Gastroesophageal sphincter (tissue), 4 donors: ENCODE measurements at regions not wholly inside any gene's neighbourhood (a gene's known extent, or its start where the extent isn't known, plus 50 kb on each side); places are given as distances from the start of the nearest gene placed in this dataset.

ENCODE experiments used
- ATAC-seq: fragments of 150-250 bp; one replicate; pipeline ENCODE4 v1.9.1; 2016; ENCODE audit warnings: mild to moderate bottlenecking, moderate library complexity
- H3K27ac ChIP-seq, 4 donors: fragments of 200-600 bp; sonication (generic) in 3 of 4; 1 replicate in 3 of 4; 2 replicates in 1 of 4; pipeline ENCODE4 v1.5.1; 2016 to 2019
- H3K27me3 ChIP-seq: fragments of 200-600 bp; sonication (generic); one replicate; pipeline ENCODE4 v1.5.1; 2019
- H3K36me3 ChIP-seq, 2 donors: fragments of 200-600 bp; sonication (generic); one replicate each; pipeline ENCODE4 v1.5.1; 2019; ENCODE audit warnings: control low read depth in 1 of 2
- H3K4me1 ChIP-seq, 3 donors: fragments of 200-600 bp; sonication (generic); 1 replicate in 2 of 3; 2 replicates in 1 of 3; pipeline ENCODE4 v1.5.1; 2016 to 2019; ENCODE audit warnings: control low read depth in 2 of 3
- H3K4me3 ChIP-seq, 2 donors: fragments of 200-600 bp; sonication (generic); one replicate each; pipeline ENCODE4 v1.5.1; 2019; ENCODE audit warnings: mild to moderate bottlenecking in 1 of 2, moderate library complexity in 1 of 2
- H3K9me3 ChIP-seq, 3 donors: fragments of 200-600 bp; sonication (generic); one replicate each; pipeline ENCODE4 v1.5.1; 2017 to 2019; ENCODE audit warnings: control low read depth in 2 of 3
- CTCF ChIP-seq, 4 experiments: fragments of 200-600 bp in 2 of 4; fragments of 450-650 bp in 2 of 4; sonication (generic) in 1 of 4; IDR thresholded peaks; one replicate each; pipeline ENCODE4 v1.5.1; 2017 to 2019; ENCODE audit warnings: antibody characterized with exemption in 4 of 4, mild to moderate bottlenecking in 2 of 4, moderate library complexity in 2 of 4
- EP300 ChIP-seq: sonication (generic); formaldehyde crosslinking; IDR thresholded peaks from one replicate; pipeline ENCODE4 v1.6.1; 2017; ENCODE audit warnings: antibody characterized with exemption, mild to moderate bottlenecking
- POLR2A ChIP-seq, 2 donors: fragments of 450-650 bp; IDR thresholded peaks; one replicate each; pipeline ENCODE4 v1.6.1; 2017; ENCODE audit warnings: antibody characterized with exemption in 2 of 2, mild to moderate bottlenecking in 2 of 2, moderate library complexity in 1 of 2
- POLR2AphosphoS5 ChIP-seq: sonication (generic); formaldehyde crosslinking; IDR thresholded peaks from one replicate; pipeline ENCODE4 v1.6.1; 2017; ENCODE audit warnings: antibody characterized with exemption
- WGBS, 2 donors: methylation state at CpG; one replicate each; pipeline ENCODE4 v1.1.5; 2018; ENCODE audit warnings: low coverage in 1 of 2; 5-methylcytosine and 5-hydroxymethylcytosine counted together

DNA sequence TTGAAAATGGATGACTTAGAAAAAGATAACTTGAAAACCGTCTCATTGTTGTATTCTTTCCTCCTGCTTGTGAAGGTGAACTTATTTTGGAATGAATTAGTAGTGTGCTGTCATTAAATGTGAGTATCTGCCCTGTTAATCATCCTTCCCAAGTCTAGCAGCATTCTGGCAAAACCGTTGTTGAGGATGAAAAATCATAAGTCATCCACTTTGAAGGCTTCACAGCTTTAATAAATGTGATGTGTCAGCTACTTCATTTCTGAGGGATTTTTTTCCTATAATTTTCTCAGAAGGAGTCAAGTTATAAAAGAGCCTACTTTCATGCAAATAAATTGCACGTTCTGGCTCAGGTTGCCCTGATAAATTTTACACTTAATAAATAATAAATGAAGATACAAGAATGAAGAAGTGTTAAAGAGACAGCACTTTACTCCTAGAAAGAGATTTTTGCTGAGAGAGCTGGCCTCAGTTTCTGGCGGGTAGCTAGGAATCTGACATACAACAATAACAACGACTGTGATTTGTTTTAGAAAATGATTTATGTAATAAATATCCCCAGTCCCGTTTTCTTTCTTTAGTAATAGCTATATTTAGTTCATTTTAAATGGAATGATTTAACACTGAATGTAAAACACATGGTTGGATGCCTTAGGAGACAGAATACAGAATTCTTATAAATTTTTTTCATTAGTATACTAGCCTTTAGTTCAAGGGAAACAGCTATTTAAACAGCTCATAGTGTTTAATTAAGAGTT, 516.5 kb upstream of the KLF6 start:
- no peak for TF ChIP-seq CTCF (IDR thresholded peaks at IDR 0.05)
- TF ChIP-seq POLR2AphosphoS5: no peak
- TF ChIP-seq EP300: no peak
- no peak for TF ChIP-seq POLR2A (IDR thresholded peaks at IDR 0.05)
- Histone ChIP-seq H3K27me3 (no peaks in the 10 kb centered on the region), H3K4me3 (no peak overlapping the region), H3K36me3 (no peaks in the 10 kb centered on the region), H3K27ac (no peak overlapping the region), H3K9me3 (no peaks in the 10 kb centered on the region), H3K4me1 (peaks cover 0 to 9% (median 0%) of the 10 kb centered on the region in 3 donors)
- WGBS, 2 donors: 18 to 21% methylated on average over 6 of the region's 6 CpGs
- ATAC-seq: no peak

- no peak for TF ChIP-seq EP300
- TF ChIP-seq POLR2A (IDR thresholded peaks at IDR 0.05): no peak
- TF ChIP-seq POLR2AphosphoS5: no peak
- TF ChIP-seq CTCF (IDR thresholded peaks at IDR 0.05): no peak
- peaks cover 0 to under 1% (median 0%) of the 10 kb centered on the region in 3 donors for H3K4me1 ChIP-seq
- no peak for ATAC-seq
- no peak overlapping the region for H3K4me3 ChIP-seq
- WGBS, 2 donors: 95 to 98% methylated on average over 5 of the region's 5 CpGs
- no peaks in the 10 kb centered on the region for H3K36me3 ChIP-seq
- no peaks in the 10 kb centered on the region for H3K27me3 ChIP-seq
- H3K27ac ChIP-seq: no peak overlapping the region
- H3K9me3 ChIP-seq: no peaks in the 10 kb centered on the region
Measured at GRCh38 chr10:4296161-4296560, 511.2 kb upstream of the KLF6 start.

DNA sequence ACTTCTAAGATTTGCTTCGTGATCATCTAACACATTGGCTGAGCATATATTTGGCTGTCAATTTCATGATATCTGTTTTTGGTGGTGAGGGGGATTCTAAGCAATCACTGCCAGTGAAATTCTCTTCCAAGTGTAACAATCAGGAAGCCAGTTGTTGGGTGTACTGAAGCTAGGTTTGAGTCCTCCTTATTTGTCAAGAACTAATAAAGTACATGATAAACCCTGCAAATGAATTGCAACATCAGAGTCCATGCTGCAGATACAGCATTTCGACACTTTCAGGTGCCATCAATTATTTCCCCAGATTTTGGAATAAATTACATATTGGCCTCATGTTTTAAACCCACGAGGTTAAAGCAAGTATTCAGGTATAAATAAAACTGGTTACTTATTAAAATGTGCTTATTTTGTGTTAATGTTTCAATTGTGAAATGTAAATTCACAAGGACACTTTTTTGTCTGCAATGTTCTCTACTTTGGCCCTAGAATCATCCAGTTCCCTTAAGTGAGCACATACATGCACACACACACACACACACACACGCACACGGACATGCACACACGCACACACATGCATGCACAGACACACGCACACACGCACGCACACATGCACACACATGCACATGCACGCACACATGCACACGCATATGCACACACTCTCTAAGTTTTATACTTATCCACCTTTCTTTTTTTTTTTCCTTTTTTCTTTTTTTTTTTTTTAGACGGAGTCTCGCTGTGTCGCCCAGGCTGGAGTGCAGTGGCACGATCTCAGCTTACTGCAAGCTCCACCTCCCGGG, 510.2 kb upstream of the KLF6 start:
- no peak overlapping the region for H3K27ac ChIP-seq
- H3K27me3 ChIP-seq: no peaks in the 10 kb centered on the region
- H3K9me3 ChIP-seq: no peaks in the 10 kb centered on the region
- H3K4me3 ChIP-seq: no peak overlapping the region
- H3K36me3 ChIP-seq: no peaks in the 10 kb centered on the region
- WGBS, 2 donors: 84 to 93% methylated on average over 7 to 11 of the region's 16 CpGs
- TF ChIP-seq CTCF (IDR thresholded peaks at IDR 0.05) (no peak), EP300 (no peak), POLR2A (IDR thresholded peaks at IDR 0.05) (no peak), POLR2AphosphoS5 (no peak)
- no peaks in the 10 kb centered on the region for H3K4me1 ChIP-seq
- no peak for ATAC-seq

DNA sequence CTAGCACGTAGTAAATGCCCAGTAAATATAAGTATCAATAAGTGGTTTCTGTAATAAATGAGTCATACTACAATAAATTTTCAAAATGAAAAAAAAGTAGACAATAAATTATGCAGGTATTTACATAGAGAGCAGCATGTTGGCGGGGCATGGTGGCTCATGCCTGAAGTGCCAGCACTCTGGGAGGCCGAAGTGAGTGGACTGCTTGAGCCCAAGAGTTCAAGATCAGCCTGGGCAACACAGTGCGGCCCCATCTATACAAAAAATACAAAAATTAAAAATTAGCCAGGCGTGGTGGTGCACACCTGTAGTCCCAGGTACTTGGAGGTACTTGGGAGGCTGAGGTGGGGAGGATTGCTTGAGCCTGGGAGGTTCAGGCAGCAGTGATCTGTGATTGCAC, 509.3 kb upstream of the KLF6 start:
- Histone ChIP-seq H3K27me3 (no peaks in the 10 kb centered on the region), H3K36me3 (no peaks in the 10 kb centered on the region), H3K4me3 (no peak overlapping the region), H3K4me1 (no peaks in the 10 kb centered on the region), H3K27ac (no peak overlapping the region), H3K9me3 (no peaks in the 10 kb centered on the region)
- no peak for TF ChIP-seq POLR2AphosphoS5
- TF ChIP-seq CTCF (IDR thresholded peaks at IDR 0.05): no peak
- no peak for TF ChIP-seq POLR2A (IDR thresholded peaks at IDR 0.05)
- no peak for TF ChIP-seq EP300
- 97 to 100% methylated on average over 1 to 5 of the region's 5 CpGs for WGBS, 2 donors
- ATAC-seq: no peak
